ENCODE measurements at regions not wholly inside any gene's neighbourhood (a gene's known extent, or its start where the extent isn't known, plus 50 kb on each side); places are given as distances from the start of the nearest gene placed in this dataset.

GRCh38 chr18:46290440-46291020 lies 186.3 kb downstream of the HAUS1 start:
- no peak overlapping the region for H3K23ac ChIP-seq (ENCODE audit: insufficient read length)
- H3K79me2 ChIP-seq (ENCODE audit: control insufficient read depth in 1 of 2, insufficient read depth in 2 of 2, low read length in 2 of 2) = no peaks in the 10 kb centered on the region
- no peaks in the 10 kb centered on the region for H4K20me1 ChIP-seq (replicated peaks in 1 of 2; ENCODE audit: control insufficient read depth in 1 of 2, insufficient read depth in 2 of 2, low read length in 2 of 2)
- H3K14ac ChIP-seq (ENCODE audit: insufficient read length) = no peak overlapping the region
- H3K56ac ChIP-seq (replicated peaks; ENCODE audit: insufficient read length, low read depth, low read length) = no peak overlapping the region
- TF ChIP-seq CEBPB (IDR thresholded peaks at IDR 0.05; ENCODE audit: low read depth, low read length) = no peak
- peak in 2 of 3 experiments; percentile 4 to 9; a peak in 1 of 4 replicates for TF ChIP-seq CTCF (IDR thresholded peaks at IDR 0.05; ENCODE audit: control extremely low read depth in 1 of 3, insufficient read depth in 1 of 3, low read depth in 1 of 3, low read length in 3 of 3)
- no peak overlapping the region for H2AFZ ChIP-seq (ENCODE audit: low read length)
- H2AK5ac ChIP-seq (ENCODE audit: low read depth, low read length) = no peak overlapping the region
- no peak overlapping the region for H2BK5ac ChIP-seq (ENCODE audit: low read depth, low read length)
- DNase-seq (ENCODE audit: low read depth in 1 of 2, low spot score in 2 of 2) = peak in 1 of 2 experiments; percentile 41
- no peak overlapping the region; the same call in 1 of the 2 replicates for H4K8ac ChIP-seq (ENCODE audit: extremely low read depth, insufficient read depth, low read length)
- no peak overlapping the region for H2BK12ac ChIP-seq (ENCODE audit: low read depth, low read length)
- H3K79me1 ChIP-seq (ENCODE audit: low read depth, low read length) = no peaks in the 10 kb centered on the region
- no peaks in the 10 kb centered on the region for H3K23me2 ChIP-seq (ENCODE audit: low read depth, low read length)
- POLR2A ChIA-PET (ENCODE audit: partially characterized antibody) = interaction anchor here (0.9 to 1.0 kb wide), 2 partner anchors 12 to 20 kb away, joined by 3 read pairs; no protein-coding TSS in a partner anchor
- no peaks in the 10 kb centered on the region for H3K36me3 ChIP-seq (ENCODE audit: control insufficient read depth in 2 of 4, insufficient read depth in 4 of 4, low read length in 3 of 4)
- CTCF ChIA-PET (ENCODE audit: partially characterized antibody) = interaction anchor here (0.6 to 4.9 kb wide), 7 partner anchors 9 to 173 kb away, joined by 3 to 46 read pairs (median 4); no protein-coding TSS in a partner anchor
- peak overlapping the region; percentile 47 for H4K91ac ChIP-seq (replicated peaks; ENCODE audit: insufficient read length, low read length)
- H3K4me2 ChIP-seq (ENCODE audit: insufficient read depth in 1 of 2, low read depth in 2 of 2, low read length in 2 of 2) = no peak overlapping the region
- H3K4me3 ChIP-seq (ENCODE audit: extremely low read depth in 1 of 4, insufficient read depth in 2 of 4, low read depth in 3 of 4, low read length in 4 of 4) = no peak overlapping the region
- no peak overlapping the region for H2BK15ac ChIP-seq (ENCODE audit: low read length)
- WGBS, 2 experiments (ENCODE audit: extremely low coverage in 1 of 2, insufficient coverage in 1 of 2, insufficient read length in 1 of 2, insufficient replicate concordance in 2 of 2, low coverage in 1 of 2, low lambda C conversion rate in 2 of 2, missing lambda C conversion rate in 1 of 2) = 90% methylated on average over 9 of the region's 9 CpGs; no CpG with 5 or more reads in 1 of the 2 experiments
- H3K9ac ChIP-seq (replicated peaks in 1 of 4; ENCODE audit: extremely low read depth in 1 of 4, low read depth in 3 of 4, low read length in 3 of 4) = no peak overlapping the region
- H3K4ac ChIP-seq (replicated peaks; ENCODE audit: insufficient read length, low read depth, low read length) = no peak overlapping the region
- H3K18ac ChIP-seq (ENCODE audit: extremely low read depth, low read length) = no peak overlapping the region
- FAIRE-seq = no peak
- H3K9me3 ChIP-seq (ENCODE audit: insufficient read depth in 2 of 2, low read depth in 1 of 2, low read length in 1 of 2) = no peaks in the 10 kb centered on the region
- no peak overlapping the region for H2BK20ac ChIP-seq (ENCODE audit: low read length)
- H3K27me3 ChIP-seq (replicated peaks in 1 of 4; ENCODE audit: control insufficient read depth in 3 of 4, extremely low read depth in 1 of 4, insufficient read depth in 3 of 4, low read length in 3 of 4) = no peaks in the 10 kb centered on the region
- no peak overlapping the region for H2BK120ac ChIP-seq (replicated peaks; ENCODE audit: low read depth, low read length)
- peaks cover 5 to 10% (median 9%) of the 10 kb centered on the region in 4 experiments for H3K4me1 ChIP-seq (replicated peaks in 1 of 4; ENCODE audit: control insufficient read depth in 3 of 4, insufficient read depth in 4 of 4, low read length in 3 of 4)
- H3K27ac ChIP-seq (ENCODE audit: low read depth, low read length) = no peak overlapping the region
- no peak overlapping the region for H4K5ac ChIP-seq (ENCODE audit: insufficient read length, low read depth, low read length)

Measured in H1 (cell line).